Urothelium cell line (cell line): ENCODE measurements at regions not wholly inside any gene's neighbourhood (a gene's known extent, or its start where the extent isn't known, plus 50 kb on each side); places are given as distances from the start of the nearest gene placed in this dataset.
"Not testable (repeated sequence)": the region's sequence is repeated elsewhere in the genome, so short reads cannot be mapped to it uniquely, and the experiment has no call there.

Experiments used
- DNase-seq: peaks from one replicate; pipeline ENCODE4 v3.0.0; 2011; ENCODE audit warnings: low spot score, mixed read lengths
- FAIRE-seq: peaks from 2 replicates; lab custom pipeline; 2011; peaks lifted over from hg19 to GRCh38; lab: Jason Lieb, UNC

- DNase-seq (no peak), FAIRE-seq (no peak)
These were observed 1208.0 kb downstream of the DIAPH3 start for GRCh38 chr13:58955546-58956385.

DNA sequence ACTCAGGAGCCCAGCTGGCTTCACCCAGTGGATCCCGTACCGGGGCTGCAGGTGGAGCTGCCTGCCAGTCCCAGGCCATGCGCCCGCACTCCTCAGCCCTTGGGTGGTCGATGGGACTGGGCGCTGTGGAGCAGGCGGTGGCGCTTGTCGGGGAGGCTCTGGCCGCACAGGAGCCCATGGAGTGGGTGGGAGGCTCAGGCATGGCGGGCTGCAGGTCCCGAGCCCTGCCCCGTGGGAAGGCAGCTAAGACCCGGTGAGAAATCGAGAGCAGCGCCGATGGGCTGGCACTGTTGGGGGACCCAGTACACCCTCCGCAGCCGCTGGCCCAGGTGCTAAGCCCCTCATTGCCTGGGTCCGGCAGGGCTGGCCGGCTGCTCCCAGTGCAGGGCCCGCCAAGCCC, 1205.6 kb downstream of the DIAPH3 start:
- not testable (repeated sequence) for FAIRE-seq, DNase-seq

GRCh38 chr13:58960888-58961287, 1202.8 kb downstream of the DIAPH3 start:
- DNase-seq (no peak), FAIRE-seq (no peak)

DNA sequence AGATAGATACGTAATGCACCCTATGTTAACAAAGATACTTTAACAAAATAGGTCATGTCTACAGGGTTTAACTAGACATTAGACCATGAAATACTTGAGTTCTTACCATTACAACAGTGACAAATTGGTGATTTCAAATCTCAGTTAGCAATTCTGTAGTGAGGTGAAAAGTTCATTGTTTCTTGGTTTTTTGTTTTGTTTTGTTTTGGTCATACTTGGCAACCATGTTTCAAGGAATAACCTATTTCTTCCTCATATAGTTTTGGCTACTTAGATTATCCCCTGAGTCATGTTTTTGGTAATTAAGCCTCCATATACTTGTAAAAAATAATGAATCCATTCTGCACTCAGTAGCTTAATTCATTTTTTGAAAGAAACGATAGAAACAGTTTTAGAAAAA, 1200.4 kb downstream of the DIAPH3 start:
- FAIRE-seq = no peak
- DNase-seq = no peak

- FAIRE-seq (no peak), DNase-seq (no peak)
These were observed 1199.7 kb downstream of the DIAPH3 start for GRCh38 chr13:58964048-58964447.

GRCh38 chr13:58977085-58977484, 1186.6 kb downstream of the DIAPH3 start:
- DNase-seq = no peak
- FAIRE-seq = no peak

DNA sequence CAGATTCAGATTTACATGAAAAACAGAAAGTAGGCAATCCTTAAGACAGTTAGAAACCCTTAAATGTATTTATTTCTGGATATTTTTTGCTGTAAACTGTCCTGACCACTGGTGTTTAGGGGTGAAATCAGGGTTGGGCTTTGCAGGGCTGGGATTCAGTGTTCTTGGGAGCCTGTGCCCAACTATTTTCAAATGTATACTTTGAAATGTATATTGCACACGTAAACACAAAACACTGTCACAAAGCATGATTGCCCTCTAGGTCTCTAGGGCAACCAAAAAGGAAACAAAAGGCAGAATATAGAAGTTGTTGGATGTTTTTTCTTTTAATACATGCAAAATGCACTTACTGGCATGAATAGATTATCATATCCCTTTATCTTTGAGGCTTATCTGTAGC, 1185.4 kb downstream of the DIAPH3 start:
- no peak for DNase-seq
- no peak for FAIRE-seq

- FAIRE-seq (no peak), DNase-seq (no peak)
These were observed 1183.9 kb downstream of the DIAPH3 start for GRCh38 chr13:58979851-58980250.

GRCh38 chr13:58985845-58986244, 1177.9 kb downstream of the DIAPH3 start:
- FAIRE-seq (no peak), DNase-seq (no peak)

- FAIRE-seq (no peak), DNase-seq (no peak)
These were observed 1174.2 kb downstream of the DIAPH3 start for GRCh38 chr13:58989556-58989955.

- DNase-seq (no peak), FAIRE-seq (no peak)
These were observed 1171.8 kb downstream of the DIAPH3 start for GRCh38 chr13:58991826-58992477.

DNA sequence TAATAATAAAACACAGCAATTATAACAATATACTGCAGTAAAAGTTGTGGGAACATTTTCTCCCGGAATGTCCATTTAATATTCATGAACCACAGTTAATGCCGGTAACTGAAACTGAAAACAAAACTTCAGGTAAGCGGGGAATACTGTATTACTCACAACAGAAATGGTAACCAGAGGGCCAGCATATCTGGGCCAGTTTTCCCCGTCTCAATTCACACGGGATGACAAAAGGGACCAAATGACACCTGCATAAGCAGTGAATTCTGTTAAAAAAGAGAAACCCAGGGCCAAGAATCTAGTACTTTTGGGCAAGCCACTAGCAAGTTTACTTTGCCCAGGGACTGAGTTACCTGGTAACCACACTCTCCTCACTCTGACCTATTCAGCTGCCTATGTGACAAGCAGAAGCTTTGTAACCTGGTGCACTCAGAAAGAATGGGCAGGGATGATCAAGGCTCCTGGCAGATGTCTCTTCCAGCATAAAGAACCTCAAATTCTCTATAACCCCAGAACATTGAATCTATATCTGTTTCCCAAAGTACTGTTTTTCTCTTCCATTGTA, 1171.2 kb downstream of the DIAPH3 start:
- no peak for DNase-seq
- FAIRE-seq = no peak

DNA sequence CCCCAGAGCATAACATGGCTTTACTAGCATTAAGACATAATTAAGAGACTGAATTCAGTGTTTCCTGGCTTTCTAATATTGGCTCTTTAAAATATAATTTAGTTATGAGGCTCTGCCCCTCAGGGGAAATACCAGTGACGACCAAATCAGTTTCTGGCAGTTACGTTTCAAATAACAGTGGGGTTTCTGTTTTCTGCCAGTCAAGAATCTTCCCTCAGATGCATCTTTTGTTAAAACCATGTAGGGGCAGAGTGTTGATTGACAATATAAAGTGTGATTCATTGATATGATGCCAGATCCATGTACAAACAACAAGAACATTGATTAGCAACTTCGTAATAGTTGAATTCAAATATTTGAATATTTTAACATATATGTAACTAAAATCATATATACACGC, 1169.7 kb downstream of the DIAPH3 start:
- DNase-seq = no peak
- FAIRE-seq = no peak

DNA sequence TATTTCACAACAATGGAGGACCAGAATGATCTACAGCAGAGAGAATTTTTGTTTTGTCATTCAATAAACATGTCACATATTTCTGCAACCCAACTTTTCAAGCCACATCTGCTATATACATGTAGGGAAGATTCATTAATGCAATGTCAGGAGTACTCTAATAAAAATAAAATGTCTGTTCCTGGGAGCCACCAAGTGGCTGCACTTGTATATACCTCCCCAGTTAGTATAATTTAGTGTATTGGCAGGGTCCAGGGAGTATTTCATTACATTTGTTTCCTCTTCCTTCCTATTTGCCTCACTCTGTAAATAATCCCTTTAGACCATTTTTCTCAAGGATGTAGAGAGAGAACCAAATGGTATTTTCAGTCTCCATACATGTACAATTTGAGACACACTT, 1169.0 kb downstream of the DIAPH3 start:
- DNase-seq = no peak

GRCh38 chr13:58998716-58999115, 1165.0 kb downstream of the DIAPH3 start:
- FAIRE-seq = no peak
- DNase-seq = no peak

More for the DNA sequence above, 1169.0 kb downstream of the DIAPH3 start:
- no peak for FAIRE-seq

DNA sequence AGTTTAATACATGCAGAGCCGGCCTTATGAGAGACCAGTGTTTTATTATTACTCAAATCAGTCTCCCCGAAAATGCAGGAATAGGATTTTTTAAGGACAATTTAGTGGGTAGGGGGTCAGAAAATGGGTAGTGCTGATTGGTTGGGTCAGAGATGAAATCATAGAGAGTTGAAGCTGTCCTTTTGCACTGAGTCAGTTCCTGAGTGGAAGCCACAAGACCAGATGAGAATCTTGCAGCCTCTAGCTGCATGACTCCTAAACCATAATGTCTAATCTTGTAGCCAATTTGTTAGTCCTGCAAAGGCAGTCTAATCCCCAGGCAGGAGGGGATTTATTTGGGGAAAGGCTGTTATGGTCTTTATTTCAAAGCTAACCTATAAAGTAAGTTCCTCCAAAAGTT, 1163.9 kb downstream of the DIAPH3 start:
- no peak for FAIRE-seq

GRCh38 chr13:59000770-59001169, 1163.0 kb downstream of the DIAPH3 start:
- DNase-seq (no peak), FAIRE-seq (no peak)

More for the DNA sequence above, 1163.9 kb downstream of the DIAPH3 start:
- no peak for DNase-seq

DNA sequence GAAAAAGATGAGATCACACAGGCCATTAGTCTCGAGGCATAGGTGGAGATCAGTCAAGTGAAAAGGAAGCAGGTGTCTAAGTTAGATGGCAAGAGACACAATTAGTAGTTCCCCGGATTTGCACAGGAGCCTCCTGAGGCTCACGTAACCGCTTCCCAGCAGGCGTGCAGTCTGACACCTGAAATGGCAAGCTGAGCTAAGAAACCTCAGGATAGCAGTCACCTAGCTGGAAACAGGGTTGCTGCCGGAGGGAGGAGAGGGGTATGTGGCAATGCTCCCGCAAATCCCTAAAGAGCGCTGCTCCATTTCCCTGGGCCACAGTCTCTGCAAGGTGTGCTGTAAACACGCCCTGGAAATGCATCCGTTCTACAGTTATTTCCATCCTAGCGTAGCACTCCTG, 1151.0 kb downstream of the DIAPH3 start:
- DNase-seq = no peak
- FAIRE-seq = no peak

DNA sequence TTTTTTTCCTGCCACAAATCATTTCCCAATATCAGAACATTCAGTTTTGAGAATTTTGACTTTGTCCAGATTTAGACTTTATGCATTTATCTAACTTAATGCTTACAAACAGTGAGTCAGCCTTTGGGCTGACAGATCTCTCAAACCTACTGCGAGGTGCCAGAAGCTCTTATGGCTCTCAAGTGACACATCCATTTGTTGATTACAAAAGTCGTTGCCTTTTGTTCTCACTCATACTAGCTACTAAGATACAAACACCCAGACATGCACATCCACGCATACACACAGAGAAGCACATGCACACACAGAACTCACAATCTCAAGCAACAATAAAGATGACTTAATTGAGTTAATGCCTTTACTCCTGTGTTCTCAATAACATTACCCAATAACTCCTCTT, 1147.5 kb downstream of the DIAPH3 start:
- no peak for DNase-seq
- no peak for FAIRE-seq

DNA sequence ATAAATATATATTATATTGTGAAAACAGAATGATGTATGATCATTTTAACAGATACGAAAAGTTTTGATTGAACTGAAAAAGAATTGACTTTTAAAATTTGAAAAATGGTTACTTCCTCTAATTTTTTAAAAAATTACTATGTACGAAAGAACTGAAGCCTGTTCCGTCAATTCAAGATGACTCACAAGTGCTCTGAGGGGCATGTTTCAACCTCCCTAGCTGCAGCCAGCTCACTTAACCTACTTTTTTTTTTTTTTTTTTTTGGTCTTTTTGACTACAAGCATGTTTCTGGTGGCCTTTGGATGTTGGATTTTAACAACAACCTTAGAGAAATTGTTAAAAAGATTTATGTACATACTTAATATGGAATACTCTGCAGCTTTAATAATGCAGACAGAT, 1139.3 kb downstream of the DIAPH3 start:
- DNase-seq (peak; percentile 7), FAIRE-seq (no peak)

DNA sequence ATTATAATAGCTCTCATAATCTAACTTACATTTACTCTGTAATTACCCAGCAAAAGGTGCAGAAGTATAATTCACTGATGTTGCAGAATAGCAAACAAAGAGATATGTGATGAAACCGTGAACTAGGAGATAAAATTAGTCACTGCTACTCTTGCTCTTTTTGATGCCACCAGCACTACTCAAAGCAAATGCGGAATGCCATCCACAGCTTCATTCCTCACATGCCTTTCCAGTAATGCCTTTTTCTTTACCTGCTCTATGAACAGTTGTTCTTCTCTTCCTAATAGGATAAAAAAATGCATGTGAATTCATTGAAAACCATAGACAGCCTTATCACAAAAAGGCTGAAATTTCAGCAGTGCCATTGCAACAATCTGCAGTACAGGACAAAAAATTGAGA, 1129.5 kb downstream of the DIAPH3 start:
- FAIRE-seq (no peak), DNase-seq (no peak)

GRCh38 chr13:59038824-59039223, 1124.9 kb downstream of the DIAPH3 start:
- FAIRE-seq (no peak), DNase-seq (peak; percentile 18)
